ENCODE measurements at regions not wholly inside any gene's neighbourhood (a gene's known extent, or its start where the extent isn't known, plus 50 kb on each side); places are given as distances from the start of the nearest gene placed in this dataset.

DNA sequence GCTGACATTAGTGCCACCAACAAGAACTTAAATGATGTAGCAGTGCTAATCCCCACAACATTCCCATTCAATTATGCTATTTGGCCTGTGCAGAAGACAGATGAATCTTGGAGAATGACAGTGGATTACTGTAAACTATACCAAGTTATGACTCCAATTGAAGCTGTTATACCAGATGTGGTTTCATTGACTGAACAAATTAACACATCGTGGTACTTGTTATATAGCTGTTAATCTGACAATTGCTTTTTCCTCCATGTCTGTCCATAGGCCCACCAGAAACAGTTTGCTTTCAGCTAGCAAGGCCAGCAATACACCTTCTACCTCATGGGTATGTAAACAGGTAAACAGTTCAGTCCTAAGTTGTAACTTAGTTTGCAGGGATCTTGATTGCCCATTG is 101.1 kb downstream of the S1PR1 start:
- H4K20me1 ChIP-seq, result no peaks in the 10 kb centered on the region
- H3K4me3 ChIP-seq, result no peak overlapping the region
- H3K4me2 ChIP-seq, result no peak overlapping the region
- no peaks in the 10 kb centered on the region for H3K27me3 ChIP-seq
- H3K27ac ChIP-seq, result no peak overlapping the region
- peaks cover 5% of the 10 kb centered on the region; the same call in 1 of the 2 replicates for H3K4me1 ChIP-seq
- H3K9ac ChIP-seq, result no peak overlapping the region
- no peak for TF ChIP-seq Cebpa-rat (IDR thresholded peaks at IDR 0.05)
- H3K36me3 ChIP-seq, result no peaks in the 10 kb centered on the region
- H3K9me3 ChIP-seq, result peaks cover 43% of the 10 kb centered on the region

DNA sequence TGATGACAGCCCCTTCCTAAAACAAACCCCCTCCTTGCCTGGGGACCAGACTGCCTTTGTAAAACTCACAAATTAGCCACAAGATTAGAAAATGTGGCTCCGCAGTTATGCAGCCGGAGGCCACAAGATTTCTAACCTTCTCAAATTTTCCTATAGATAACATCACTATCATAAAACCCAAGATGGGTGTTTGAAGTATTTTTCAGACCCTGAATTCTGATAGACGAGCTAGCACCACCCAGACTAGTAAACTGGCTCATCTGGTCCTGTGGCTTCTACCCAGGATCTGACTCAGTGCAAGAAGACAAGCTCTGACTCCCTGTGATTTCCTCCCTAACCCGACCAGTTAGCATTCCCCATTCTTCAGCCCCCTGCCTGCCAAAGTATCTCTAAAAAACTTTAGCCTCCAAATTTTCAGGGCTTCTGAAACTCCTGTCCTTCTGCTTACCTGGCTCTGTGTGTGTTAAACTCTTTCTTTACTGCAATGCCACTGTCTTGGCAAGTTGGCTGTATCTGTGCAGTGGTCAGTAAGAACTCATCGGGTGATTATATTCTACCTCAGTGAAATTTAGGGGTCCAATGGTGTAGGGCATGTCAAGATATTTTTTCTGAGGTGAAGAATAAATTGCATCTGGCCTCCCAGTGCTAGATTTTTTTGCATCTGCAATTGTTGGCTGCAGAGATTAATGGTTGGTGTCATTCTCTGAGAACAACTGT is 102.1 kb downstream of the S1PR1 start:
- no peaks in the 10 kb centered on the region for H3K36me3 ChIP-seq
- H3K27ac ChIP-seq, result no peak overlapping the region
- H3K4me2 ChIP-seq, result no peak overlapping the region
- H3K9me3 ChIP-seq, result peaks cover 39% of the 10 kb centered on the region
- no peak for TF ChIP-seq Cebpa-rat (IDR thresholded peaks at IDR 0.05)
- H3K9ac ChIP-seq, result no peak overlapping the region
- H4K20me1 ChIP-seq, result no peaks in the 10 kb centered on the region
- H3K4me1 ChIP-seq, result no peaks in the 10 kb centered on the region
- no peaks in the 10 kb centered on the region for H3K27me3 ChIP-seq
- H3K4me3 ChIP-seq, result no peak overlapping the region

DNA sequence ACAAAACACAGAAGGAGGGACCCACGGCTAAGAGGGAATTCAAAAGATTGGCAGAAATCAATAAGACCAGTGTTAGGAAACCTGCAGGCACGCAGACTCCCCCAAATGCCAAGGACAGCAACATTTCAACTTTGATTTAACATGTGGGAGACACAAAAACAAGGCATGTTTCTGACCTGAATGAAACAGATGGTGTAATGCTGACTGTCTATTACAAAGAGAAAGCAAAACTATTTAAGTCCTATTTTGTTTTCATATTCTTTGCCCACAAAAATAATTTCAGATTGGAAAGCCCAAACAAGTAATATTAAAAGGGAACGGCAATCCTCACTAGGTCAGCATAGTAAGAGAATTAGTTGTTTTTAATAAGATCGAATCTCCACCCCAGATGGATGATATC is 107.9 kb downstream of the S1PR1 start:
- Histone ChIP-seq H3K4me1 (no peaks in the 10 kb centered on the region), H4K20me1 (no peaks in the 10 kb centered on the region), H3K9me3 (peaks cover 13% of the 10 kb centered on the region), H3K27ac (no peak overlapping the region), H3K4me2 (no peak overlapping the region), H3K27me3 (no peaks in the 10 kb centered on the region), H3K36me3 (no peaks in the 10 kb centered on the region), H3K9ac (no peak overlapping the region), H3K4me3 (no peak overlapping the region)
- no peak for TF ChIP-seq Cebpa-rat (IDR thresholded peaks at IDR 0.05)

DNA sequence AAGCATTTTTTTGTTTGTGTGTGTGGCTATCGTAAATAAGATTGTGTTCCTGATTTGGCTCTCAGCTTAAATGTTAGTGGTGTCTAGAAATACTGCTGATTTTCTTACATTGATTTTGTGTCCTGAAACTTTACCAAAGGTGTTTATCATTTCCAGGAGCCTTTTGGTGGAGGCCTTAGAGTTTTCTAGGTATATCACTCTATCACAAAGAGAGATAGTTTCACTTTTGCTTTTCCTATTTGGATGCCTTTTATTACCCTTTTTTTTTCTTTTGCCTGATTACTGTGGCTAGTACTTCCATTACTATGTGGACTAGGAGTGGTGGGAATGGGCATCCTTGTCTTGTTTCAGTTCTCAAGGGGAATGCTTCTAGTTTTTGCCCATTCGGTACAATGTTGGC is 109.6 kb downstream of the S1PR1 start:
- no peaks in the 10 kb centered on the region for H3K4me1 ChIP-seq
- no peaks in the 10 kb centered on the region for H4K20me1 ChIP-seq
- H3K4me3 ChIP-seq, result no peak overlapping the region
- no peaks in the 10 kb centered on the region for H3K36me3 ChIP-seq
- no peak overlapping the region for H3K9ac ChIP-seq
- no peaks in the 10 kb centered on the region for H3K27me3 ChIP-seq
- no peak overlapping the region for H3K27ac ChIP-seq
- no peak overlapping the region for H3K4me2 ChIP-seq
- H3K9me3 ChIP-seq, result peaks cover 10% of the 10 kb centered on the region
- TF ChIP-seq Cebpa-rat (IDR thresholded peaks at IDR 0.05), result no peak

DNA sequence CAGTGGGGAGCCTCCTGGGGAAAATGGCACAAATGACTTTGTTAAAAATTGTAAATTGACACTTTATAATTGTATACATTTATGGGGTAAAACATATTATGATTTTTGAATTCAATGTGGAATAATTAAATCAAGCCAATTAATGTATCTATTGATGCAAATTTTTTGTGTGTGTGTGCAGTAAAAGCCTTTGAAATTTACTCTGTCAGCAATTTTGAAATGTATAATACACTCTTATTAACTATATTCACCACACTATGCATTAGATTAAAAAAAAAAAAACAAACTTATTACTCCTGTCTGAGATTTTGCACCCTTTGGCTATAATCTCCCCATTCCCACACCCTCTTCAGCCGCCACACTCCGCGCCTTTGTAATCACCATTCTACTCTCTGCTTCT is 119.2 kb downstream of the S1PR1 start:
- Histone ChIP-seq H3K4me1 (peaks cover 18% of the 10 kb centered on the region), H3K36me3 (peaks cover 5% of the 10 kb centered on the region; the same call in 1 of the 2 replicates), H3K9me3 (peaks cover 28% of the 10 kb centered on the region), H3K27me3 (no peaks in the 10 kb centered on the region), H4K20me1 (no peaks in the 10 kb centered on the region), H3K4me2 (no peak overlapping the region), H3K27ac (no peak overlapping the region), H3K4me3 (no peak overlapping the region), H3K9ac (no peak overlapping the region)
- no peak for TF ChIP-seq Cebpa-rat (IDR thresholded peaks at IDR 0.05)

DNA sequence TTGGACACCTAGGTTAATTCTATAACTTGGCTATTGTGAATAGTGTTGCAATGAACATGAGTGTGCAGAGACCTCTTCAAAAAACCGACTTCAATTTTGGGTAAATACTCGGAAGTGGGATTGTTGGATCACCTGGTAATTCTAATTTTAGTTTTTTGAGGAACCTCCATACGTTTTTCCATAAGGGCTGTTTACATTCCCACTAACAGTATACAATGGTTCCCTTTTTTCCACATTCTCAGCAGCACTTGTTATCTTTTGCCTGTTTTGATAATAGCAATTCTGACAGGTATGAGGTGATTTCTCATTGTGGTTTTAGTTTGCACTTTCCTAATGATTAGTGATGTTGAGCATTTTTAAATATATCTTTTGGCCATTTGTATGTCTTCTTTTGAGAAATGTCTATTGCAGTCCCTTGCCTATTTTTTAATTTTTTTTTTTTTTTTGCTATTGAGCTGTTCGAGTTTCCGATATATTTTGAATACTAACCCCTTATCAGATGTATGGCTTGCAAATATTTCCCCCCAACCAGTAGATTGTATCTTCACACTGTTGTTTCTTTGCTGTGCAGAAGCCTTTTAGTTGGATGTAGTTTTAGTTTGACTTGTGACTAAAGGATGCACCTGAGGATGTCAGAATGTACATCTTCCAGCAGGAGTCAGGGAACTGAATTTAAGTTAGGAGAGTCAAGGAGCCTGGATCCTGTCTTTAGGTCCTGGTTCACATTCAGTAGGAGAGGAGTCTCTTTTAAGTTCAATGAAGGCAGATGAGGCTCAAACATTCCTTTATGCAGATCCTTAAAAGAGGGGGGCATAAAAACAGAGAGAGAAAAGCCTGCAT is 120.0 kb downstream of the S1PR1 start:
- H3K36me3 ChIP-seq, result peaks cover 5% of the 10 kb centered on the region; the same call in 1 of the 2 replicates
- peaks cover 18% of the 10 kb centered on the region for H3K4me1 ChIP-seq
- no peaks in the 10 kb centered on the region for H4K20me1 ChIP-seq
- H3K9me3 ChIP-seq, result peaks cover 37% of the 10 kb centered on the region
- peak overlapping the region; percentile 38; the same call in 1 of the 2 replicates for H3K4me2 ChIP-seq
- no peak overlapping the region for H3K4me3 ChIP-seq
- TF ChIP-seq Cebpa-rat (IDR thresholded peaks at IDR 0.05), result no peak
- H3K9ac ChIP-seq, result no peak overlapping the region
- no peaks in the 10 kb centered on the region for H3K27me3 ChIP-seq
- no peak overlapping the region for H3K27ac ChIP-seq

DNA sequence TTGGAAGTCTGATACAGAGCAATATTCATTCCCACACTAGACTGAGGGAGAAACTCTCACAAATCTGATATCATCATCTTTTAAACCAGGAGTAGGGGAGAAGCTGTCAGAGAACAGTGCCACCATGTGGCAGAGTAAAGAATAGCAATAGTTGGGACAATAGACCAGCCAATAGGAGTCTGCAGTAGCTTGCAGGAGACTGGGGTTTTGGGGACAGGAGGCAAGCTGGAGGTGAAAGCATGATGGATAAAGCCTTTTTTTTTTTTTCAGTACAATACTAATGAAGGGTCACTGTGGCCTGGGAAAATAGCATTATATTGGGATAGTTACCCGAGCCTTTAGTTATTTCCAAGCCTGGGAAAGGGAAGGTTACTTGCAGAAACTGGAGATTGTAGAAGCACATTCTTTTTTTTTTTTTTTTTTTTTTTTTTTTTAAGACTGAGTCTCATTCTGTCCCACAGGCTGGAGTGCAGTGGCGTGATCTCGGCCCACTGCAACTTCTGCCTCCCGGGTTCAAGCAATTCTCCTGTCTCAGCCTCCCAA is 120.7 kb downstream of the S1PR1 start:
- Histone ChIP-seq H3K4me2 (peak overlapping the region; percentile 38), H3K9ac (no peak overlapping the region), H3K27me3 (no peaks in the 10 kb centered on the region), H3K27ac (0 out of 2 replicates have a peak overlapping the region, but pooled peaks have one; percentile 53), H3K4me1 (peaks cover 18% of the 10 kb centered on the region), H4K20me1 (no peaks in the 10 kb centered on the region), H3K4me3 (no peak overlapping the region), H3K36me3 (peaks cover 5% of the 10 kb centered on the region; the same call in 1 of the 2 replicates), H3K9me3 (peaks cover 43% of the 10 kb centered on the region)
- TF ChIP-seq Cebpa-rat (IDR thresholded peaks at IDR 0.05), result no peak

DNA sequence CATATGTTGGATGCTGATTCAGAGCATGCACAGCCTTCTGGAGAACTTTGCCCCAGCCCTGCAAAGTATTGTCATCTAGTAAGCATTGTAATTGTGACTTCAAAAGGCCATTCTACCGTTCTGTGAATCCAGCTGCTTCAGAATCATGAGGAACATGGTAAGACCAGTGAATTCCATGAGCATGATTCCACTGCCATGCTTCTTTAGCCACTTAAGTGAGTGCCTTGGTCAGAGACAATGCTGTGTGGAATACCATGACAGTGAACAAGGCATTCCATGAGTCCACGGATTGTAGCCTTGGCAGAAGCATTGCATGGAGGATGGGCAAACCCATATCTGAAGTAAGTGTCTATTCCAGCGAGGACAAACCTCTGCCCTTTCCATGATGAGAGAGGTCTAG is 123.7 kb downstream of the S1PR1 start:
- Histone ChIP-seq H3K9ac (no peak overlapping the region), H3K9me3 (peaks cover 67% of the 10 kb centered on the region), H3K4me1 (peaks cover 19% of the 10 kb centered on the region), H3K27me3 (no peaks in the 10 kb centered on the region), H3K4me2 (no peak overlapping the region), H3K36me3 (peaks cover 5% of the 10 kb centered on the region; the same call in 1 of the 2 replicates), H3K4me3 (no peak overlapping the region), H3K27ac (no peak overlapping the region), H4K20me1 (no peaks in the 10 kb centered on the region)
- no peak for TF ChIP-seq Cebpa-rat (IDR thresholded peaks at IDR 0.05)

DNA sequence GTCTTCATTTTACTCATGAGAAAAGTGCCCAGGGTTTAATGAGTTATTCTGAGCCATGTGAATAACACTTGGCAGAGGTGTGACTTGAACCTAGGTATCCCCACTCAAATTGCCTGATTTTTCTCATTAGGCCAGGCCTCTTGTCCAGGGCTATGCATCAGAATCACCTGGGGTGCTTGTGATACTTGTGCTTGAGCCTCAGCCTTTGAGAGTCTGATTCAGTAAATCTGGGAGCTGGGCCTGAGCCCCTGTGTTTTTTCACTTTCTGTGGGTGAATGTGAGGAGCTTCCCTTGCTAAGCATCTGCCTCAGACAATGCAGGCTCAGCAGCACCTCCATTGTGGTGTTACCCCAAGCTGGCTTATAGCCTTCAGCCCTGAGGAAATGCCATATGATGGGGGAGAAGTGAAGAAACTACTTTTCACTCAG is 127.1 kb downstream of the S1PR1 start:
- H3K36me3 ChIP-seq, result peaks cover 4% of the 10 kb centered on the region; the same call in 1 of the 2 replicates
- no peak overlapping the region for H3K4me3 ChIP-seq
- no peak overlapping the region for H3K27ac ChIP-seq
- H4K20me1 ChIP-seq, result no peaks in the 10 kb centered on the region
- no peaks in the 10 kb centered on the region for H3K27me3 ChIP-seq
- TF ChIP-seq Cebpa-rat (IDR thresholded peaks at IDR 0.05), result no peak
- H3K4me1 ChIP-seq, result peaks cover 7% of the 10 kb centered on the region
- H3K9ac ChIP-seq, result no peak overlapping the region
- no peak overlapping the region for H3K4me2 ChIP-seq
- peaks cover 59% of the 10 kb centered on the region for H3K9me3 ChIP-seq
